KBM-7 (cell line): ENCODE measurements at regions not wholly inside any gene's neighbourhood (a gene's known extent, or its start where the extent isn't known, plus 50 kb on each side); places are given as distances from the start of the nearest gene placed in this dataset.

Experiments used
- DNase-seq: peaks from one replicate; pipeline ENCODE4 v3.0.0-alpha.2; 2015
- in situ Hi-C: fragments of 300-500 bp; cut with MboI; formaldehyde crosslinking; loops from 2 replicates; pipeline ENCODE4 v1.14.3; 2020; ENCODE audit warnings: low sequenced_read_pairs, low pct_unique_long_range_greater_than_20kb, mixed read lengths

DNA sequence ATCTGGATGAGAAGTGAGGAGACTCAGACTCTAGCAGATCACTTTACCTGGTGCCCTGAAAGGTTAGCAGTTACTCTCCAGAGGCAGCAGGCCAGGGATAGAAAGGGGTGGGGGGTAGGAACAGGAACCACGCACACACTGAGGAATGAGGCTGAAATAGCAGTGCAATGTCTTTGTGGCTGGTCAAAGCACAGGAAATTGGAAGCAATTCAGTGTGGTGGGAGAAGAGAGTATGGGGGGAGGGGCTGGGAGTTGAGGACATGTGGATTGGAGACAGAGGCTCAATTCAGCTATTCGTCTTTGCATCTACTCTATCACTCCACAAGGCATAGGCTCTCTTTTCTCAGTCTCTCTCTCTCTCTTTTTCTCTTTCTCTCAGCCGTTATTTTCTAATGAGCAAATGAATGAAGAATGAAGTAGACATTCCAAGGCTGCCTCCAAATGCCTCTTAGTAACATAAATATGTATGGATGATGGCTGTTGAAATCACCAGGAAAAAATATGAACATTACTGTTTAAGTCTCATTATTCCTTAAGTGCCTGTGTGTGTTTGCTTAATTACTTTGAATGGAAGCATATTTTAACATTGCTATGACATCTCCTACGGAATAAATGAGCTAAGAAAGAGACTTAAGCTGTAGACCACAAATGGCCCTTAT lies 979.4 kb downstream of the TSN start:
- in situ Hi-C loops, result no loop called here
- peak; percentile 47 for DNase-seq

DNA sequence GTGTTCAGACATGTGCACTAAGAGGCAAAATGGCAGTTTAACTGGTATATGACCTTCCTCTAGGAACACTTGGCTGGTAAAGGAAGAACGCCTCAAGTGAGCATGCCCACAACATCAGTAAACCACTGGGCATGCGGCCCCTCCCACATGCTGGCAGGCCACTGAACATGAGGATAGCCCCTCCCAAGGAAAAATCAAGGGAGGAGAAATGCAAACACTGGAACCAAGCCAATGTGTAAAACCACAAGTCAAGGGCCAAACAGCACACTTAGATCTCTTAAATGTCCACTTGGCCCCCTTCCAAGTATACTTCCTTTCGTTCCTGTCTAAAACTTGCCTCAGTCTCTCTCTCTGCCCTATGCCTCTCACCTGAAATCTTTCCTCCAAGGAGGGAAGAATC lies 980.8 kb downstream of the TSN start:
- peak; percentile 85 for DNase-seq
- in situ Hi-C loops, result no loop called here

DNA sequence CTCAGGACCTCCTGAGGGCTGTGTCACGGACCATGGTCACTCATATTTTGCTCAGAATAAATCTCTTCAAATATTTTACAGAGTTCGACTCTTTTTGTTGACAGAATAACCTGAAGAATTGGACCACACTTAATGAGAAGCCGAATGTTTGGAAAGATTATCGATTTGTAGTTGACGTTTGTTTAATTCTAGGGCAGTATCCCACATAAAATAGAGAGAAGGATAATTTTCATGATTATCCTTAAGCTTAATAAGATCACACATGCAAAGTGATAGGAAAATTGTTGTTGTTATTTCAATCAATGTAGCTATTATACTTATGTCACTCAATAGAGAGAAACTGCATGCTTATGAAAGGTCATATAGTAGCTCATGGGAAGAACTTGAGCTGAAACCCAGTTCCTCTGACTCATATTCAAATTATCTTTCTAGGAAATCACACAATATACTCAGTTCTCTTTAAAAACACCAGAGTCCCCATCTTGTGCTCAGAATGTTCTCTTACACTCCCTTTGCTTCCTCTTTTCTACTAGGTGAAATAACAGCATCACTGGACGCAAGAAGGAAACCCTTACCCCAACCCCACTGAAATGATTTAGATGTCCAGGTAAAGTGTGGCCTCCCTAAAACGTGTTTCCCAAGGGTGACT lies 982.1 kb downstream of the TSN start:
- in situ Hi-C loops, result no loop called here
- peak; percentile 89 for DNase-seq

DNA sequence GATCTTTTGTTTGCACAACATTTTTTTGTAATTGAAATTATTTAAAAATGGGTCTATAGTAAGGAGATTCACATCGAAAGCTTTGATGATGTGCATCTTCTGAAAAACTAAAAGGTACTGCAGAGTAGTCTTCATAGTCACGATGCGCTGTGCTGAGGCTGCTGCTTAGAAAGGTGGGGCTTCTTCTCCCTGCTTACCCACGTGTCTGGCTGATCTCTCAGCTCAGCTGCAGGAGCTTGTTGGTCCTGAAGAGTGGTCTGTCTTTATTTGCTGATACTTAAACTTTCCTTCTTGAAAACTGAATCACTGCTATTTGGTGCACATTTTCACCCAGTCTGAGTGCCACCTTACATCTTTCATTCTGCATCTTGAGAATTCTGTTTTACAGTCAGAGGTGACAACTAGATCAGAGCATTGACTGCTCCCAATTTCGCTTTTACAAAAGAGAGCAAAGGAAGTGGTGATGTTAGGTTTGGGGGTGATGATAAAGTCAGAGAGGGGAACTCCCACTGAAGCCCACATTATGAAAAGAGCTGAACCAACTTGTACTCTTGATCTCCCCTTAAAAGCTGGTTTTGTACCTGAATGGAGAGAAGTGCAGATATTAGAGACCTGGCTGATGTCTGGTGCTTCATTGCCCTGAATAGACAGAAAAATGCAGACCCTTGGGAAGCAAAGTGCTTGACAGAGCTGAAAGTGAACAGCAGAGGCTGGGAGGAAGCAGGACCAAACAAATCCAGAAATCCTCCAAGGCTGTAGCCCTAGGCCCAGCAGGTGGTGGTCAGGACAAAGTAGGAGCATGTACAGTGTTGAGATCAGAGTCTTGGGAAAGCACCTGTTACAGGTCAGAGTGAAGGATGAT lies 984.5 kb downstream of the TSN start:
- in situ Hi-C loops, result no loop called here
- no peak for DNase-seq

DNA sequence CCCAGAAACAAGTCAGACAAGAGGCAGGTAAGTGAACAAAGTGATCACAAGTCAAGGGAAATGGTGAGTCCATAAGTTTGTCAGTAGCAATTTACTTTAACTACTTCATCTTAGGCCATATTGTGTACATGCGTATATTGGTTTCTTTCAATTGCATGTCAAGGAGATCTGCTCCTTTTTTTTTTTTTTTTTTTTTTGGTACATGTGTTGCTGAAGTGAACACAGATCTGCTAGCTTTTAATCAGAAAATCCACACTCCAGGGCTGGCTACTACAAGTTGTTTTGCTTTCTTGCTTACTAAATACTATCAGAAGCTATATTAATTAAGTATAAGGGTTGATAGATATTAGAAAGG lies 985.1 kb downstream of the TSN start:
- in situ Hi-C loops, result no loop called here
- DNase-seq, result no peak

DNA sequence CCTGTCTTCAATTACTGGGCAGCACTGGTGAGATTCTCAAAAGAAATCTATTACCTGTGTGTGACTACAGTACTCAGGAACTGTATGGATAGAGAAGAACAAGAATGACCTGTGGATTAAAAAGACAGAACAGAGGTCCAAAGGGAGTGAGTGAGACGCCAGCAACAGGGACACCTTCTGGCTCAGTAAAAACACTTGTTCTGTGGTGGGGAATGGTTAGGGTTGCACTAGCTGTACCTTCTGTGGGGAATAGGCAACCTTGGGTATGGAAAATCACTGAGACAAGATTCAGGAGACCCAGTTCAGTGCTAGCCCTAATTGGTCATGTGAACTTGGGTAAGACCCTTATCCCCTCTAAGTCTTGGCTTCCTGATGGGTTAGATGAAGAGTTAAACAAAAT lies 986.0 kb downstream of the TSN start:
- DNase-seq, result no peak

DNA sequence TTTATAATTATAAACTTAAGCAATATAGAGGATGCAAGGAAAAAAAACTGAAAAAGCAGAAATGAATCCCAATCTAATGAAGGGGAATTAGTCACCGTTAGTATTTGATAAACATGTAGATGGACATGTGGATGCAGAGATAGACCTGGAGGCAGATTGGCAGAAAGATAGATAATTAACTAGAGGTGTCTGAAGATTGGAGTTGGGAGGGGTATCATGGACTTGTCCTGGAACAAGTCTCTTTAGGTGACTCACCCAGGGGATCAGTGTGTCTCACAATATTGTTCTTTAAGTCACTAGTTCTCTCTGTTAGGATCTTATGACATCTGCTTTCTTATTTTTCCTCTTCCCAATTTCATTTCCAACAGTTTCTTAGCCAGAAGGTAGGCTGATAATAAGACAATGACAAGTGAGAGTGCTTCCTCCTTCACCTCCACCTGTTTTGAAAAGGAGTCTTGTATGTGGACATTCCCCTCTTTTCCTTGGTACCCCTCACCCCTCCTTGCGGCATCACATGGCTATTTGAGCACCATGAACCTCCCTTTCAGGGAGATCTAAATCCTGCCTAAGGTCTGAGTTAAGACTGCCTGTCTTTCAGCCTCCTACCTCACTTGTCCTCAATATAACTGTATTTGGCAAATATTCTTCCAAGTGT lies 987.7 kb downstream of the TSN start:
- in situ Hi-C loops, result no loop called here
- DNase-seq, result no peak

More for the DNA sequence above, 986.0 kb downstream of the TSN start:
- in situ Hi-C loops, result no loop called here

DNA sequence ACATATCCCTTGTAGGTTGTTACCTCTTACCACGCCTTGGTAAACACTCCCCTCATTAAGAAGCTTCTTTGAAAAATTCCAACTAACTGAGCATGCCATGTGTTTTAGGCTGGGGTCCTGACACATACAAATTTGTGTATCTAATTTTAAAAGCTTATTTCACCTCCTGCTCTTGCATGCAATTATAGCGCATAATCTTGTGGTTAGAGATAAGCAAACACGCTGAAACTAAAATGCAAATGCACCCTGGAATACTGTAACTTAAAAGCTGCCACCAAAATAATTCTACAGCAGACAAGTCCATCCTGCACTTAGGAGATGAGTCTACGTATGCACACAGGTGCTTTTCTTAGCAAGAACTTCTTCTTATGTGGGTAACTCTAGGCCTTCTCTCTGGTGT lies 990.2 kb downstream of the TSN start:
- in situ Hi-C loops, result no loop called here
- no peak for DNase-seq

DNA sequence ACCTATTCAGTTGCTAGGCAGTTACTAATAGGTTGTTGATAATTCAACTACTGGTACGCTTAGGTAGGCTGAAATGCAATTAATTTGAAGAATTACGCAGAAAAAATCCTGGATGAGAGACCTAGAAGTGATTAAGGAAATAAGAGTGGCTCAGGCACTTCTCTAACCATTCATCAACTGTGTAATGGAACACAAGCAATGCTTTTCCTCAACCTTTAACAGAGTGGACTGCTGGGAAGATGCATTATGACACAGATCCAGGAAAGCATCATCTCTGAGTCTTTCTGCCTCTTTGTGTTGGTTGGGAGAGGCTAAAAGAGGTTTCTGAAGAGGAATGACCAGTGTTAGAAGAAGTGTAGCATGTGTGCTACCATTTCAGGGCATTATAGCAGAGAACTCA lies 992.2 kb downstream of the TSN start:
- in situ Hi-C loops, result no loop called here

DNA sequence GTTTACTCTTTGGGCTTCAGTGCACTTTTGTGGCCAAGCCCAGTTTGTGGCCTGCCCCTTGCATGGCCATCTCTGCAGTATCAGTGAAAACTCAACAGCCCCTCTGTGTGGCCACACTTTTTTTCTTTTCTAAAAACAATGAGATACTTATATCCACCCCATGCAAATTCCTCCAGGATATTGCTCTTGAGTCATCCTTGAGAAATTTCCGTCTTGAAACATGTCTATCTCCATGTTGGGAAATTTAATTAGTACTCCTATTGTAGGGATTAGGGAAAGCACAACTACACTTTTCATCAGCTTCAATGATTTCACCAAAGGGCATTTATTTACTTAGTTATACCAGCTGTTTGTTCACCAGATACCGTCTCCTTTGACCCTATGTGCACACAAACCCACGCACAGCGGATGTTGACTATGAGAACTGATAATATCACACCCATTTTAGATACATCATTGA lies 993.1 kb downstream of the TSN start:
- DNase-seq, result no peak
- in situ Hi-C loops, result no loop called here

More for the DNA sequence above, 992.2 kb downstream of the TSN start:
- no peak for DNase-seq

DNA sequence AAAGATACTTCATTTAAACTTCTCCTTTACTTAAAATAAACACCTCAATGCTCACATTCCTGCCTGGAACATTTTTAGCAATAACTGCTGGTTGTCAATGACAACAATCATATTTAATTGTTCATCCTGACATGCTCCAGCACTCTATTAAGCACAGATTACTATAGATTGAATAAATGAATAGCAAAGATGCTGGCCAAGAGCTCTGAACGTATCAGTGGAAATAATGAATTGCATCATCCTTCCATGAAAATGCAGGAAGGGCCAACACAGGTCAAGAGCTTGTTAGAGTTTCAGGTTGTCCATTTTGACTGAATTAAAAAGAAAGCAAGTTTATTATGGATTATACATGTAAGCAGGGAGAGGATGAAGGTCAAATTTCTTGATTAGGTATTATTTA lies 994.0 kb downstream of the TSN start:
- no peak for DNase-seq

DNA sequence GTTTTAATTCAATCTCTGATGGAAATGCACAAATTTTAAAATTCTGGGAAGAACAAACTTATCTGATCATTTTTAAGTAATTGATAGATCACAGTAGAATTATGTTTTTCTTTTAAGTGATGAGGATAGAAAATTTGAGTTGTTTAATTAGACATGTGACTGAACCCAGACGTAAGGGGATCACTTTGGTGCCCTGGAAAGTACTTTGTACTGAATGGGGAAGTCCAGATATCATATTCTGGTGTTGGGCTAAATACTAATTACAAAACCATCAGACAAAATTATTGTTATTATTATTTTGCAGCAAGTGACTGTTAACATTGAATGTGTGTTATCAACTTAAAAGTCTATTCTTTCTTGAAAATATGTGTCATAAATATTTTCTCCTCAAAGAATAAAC lies 994.6 kb downstream of the TSN start:
- DNase-seq, result no peak
- in situ Hi-C loops, result no loop called here

More for the DNA sequence above, 994.0 kb downstream of the TSN start:
- in situ Hi-C loops, result no loop called here

DNA sequence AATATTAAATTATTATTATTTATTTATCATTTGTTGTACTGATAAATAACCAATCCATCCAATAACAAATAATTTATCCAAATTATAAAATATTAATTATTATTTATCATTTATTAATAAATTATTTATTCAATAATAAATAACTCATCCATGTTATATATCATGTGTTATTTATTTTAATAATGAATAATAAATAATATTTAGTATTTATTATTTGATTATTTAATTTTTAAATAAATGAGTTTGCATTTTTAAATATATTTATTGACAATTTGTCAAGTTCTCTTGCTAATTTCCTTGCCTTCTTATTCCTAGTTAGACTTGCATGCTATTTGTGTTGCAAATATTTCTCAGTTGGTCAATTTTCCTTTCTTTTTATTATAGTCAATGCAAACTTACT lies 995.4 kb downstream of the TSN start:
- no peak for DNase-seq

DNA sequence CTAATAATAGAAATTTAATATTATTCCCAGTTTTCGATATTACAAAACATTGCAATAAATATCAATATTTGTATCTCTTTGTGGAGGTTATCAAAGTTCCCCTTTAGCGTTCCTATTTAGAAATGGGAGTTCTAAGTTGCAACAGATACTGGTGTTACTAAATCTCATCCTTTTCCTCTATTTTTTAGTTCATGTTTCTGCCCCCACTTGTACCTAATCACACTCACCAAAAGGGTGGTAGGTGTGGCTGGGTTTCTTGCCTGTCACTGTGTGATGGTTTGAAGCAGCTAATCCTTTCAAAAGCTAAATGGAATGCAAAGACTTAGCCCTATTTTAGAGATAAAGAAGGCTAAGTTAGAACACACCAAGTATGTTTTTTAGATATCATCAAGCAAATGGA lies 997.9 kb downstream of the TSN start:
- no peak for DNase-seq
- in situ Hi-C loops, result no loop called here

More for the DNA sequence above, 995.4 kb downstream of the TSN start:
- in situ Hi-C loops, result no loop called here

DNA sequence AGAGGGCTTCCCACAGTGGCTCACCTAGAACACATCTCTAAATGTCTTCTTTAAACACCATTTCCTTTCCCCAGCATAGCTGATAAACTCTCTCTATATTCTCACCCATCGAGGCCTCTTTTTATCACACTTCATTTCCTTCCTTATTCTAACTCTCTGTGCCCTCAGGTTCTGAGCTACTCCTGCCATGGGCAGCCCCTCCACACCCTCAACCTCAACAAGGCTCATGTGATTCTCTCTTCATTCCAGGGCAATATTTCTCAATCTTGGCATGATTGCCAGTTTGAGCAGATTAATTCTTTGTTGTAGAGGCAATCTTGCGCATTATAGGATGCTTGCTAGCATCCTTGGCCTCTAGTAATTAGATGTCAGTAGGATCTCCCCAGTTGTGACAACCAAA lies 999.1 kb downstream of the TSN start:
- peak; percentile 66 for DNase-seq
- in situ Hi-C loops, result no loop called here

DNA sequence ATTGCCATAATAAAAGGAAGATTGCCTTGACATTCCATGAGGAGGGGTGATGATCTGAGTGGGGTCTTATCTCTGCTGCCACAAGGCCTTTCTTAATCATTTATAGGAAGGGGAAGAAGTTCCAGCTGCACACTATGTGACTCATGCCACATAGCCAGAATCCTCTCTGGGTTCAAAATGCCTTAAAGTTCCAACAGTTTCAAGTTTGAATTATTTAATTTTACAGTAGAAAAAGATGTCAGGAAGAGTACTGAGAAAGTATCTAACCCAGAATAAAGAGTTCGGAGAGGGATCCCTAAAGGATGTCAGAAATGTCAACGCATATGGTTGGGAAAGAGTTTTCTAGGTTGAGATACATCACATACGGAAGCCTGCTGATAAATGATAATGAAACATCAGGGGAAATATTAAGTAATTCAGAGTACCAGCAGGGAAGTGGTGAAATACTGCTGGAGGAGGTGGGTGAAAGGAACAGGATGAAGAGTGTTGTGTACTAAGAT lies 999.9 kb downstream of the TSN start:
- in situ Hi-C loops, result no loop called here
- DNase-seq, result peak; percentile 54

DNA sequence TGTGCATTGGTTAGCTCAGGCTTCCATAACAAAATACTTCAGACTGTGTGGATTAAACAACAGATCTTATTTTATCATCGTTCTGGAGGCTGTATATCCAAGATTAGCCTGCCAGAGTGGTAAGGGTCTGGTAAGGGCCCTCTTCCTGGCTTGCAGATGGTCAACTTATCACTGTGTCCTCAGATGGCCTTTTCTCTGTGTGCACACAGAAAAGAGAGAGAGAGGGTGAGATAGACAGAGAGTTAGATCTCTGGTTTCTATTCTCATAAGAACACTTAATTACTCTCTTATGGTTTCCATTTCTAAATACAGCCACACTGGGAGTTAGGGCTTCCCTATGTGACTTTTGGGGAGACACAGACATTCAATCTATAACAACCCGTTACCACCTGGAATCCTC lies 1003.5 kb downstream of the TSN start:
- in situ Hi-C loops, result no loop called here
- DNase-seq, result no peak

DNA sequence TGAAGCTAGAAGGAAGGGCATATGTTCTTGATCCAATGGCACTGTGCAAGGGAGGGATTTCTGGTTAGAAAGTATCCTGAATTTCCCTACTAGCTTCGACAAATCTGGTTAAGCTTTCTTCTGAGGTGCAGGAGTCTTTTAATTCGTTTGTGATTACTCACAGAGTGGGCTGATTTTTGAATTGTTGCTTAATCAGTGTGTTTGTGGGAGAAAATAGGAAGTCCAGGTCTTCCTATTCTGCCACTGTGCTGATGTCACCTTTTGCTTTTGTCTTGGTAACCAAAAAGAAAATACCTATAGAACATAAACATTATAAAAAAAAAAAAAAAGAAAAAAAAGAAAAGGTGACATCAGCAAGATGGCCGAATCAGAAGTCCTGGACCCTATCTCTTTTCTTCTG lies 1008.6 kb downstream of the TSN start:
- in situ Hi-C loops, result no loop called here

DNA sequence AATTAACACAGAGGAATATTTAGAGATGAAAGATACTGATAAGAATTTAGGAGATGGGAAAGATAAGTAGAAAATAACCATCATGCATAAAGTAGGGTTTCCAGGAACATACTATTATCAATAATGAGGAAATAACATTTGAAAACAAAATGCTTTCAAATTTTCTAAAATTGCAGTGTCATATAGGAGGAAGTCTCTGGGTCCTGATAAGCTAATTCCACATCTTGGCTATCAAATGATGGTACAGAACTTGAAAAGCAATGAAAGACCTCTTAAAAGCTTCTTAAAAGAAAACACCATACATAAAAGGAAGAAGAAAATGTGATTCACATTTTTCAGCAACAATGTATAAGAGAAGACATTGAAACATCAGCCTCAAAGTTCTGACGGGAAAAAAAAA lies 1024.8 kb downstream of the TSN start:
- in situ Hi-C loops, result no loop called here
- DNase-seq, result peak; percentile 19

More for the DNA sequence above, 1008.6 kb downstream of the TSN start:
- DNase-seq, result no peak
